Gastroesophageal sphincter (tissue), 4 donors: ENCODE measurements at regions not wholly inside any gene's neighbourhood (a gene's known extent, or its start where the extent isn't known, plus 50 kb on each side); places are given as distances from the start of the nearest gene placed in this dataset.

Source experiments
- ATAC-seq: fragments of 150-250 bp; one replicate; pipeline ENCODE4 v1.9.1; 2016; ENCODE audit warnings: mild to moderate bottlenecking, moderate library complexity
- H3K27ac ChIP-seq, 4 donors: fragments of 200-600 bp; sonication (generic) in 3 of 4; 1 replicate in 3 of 4; 2 replicates in 1 of 4; pipeline ENCODE4 v1.5.1; 2016 to 2019
- H3K27me3 ChIP-seq: fragments of 200-600 bp; sonication (generic); one replicate; pipeline ENCODE4 v1.5.1; 2019
- H3K36me3 ChIP-seq, 2 donors: fragments of 200-600 bp; sonication (generic); one replicate each; pipeline ENCODE4 v1.5.1; 2019; ENCODE audit warnings: control low read depth in 1 of 2
- H3K4me1 ChIP-seq, 3 donors: fragments of 200-600 bp; sonication (generic); 1 replicate in 2 of 3; 2 replicates in 1 of 3; pipeline ENCODE4 v1.5.1; 2016 to 2019; ENCODE audit warnings: control low read depth in 2 of 3
- H3K4me3 ChIP-seq, 2 donors: fragments of 200-600 bp; sonication (generic); one replicate each; pipeline ENCODE4 v1.5.1; 2019; ENCODE audit warnings: mild to moderate bottlenecking in 1 of 2, moderate library complexity in 1 of 2
- H3K9me3 ChIP-seq, 3 donors: fragments of 200-600 bp; sonication (generic); one replicate each; pipeline ENCODE4 v1.5.1; 2017 to 2019; ENCODE audit warnings: control low read depth in 2 of 3
- CTCF ChIP-seq, 4 experiments: fragments of 200-600 bp in 2 of 4; fragments of 450-650 bp in 2 of 4; sonication (generic) in 1 of 4; IDR thresholded peaks; one replicate each; pipeline ENCODE4 v1.5.1; 2017 to 2019; ENCODE audit warnings: antibody characterized with exemption in 4 of 4, mild to moderate bottlenecking in 2 of 4, moderate library complexity in 2 of 4
- EP300 ChIP-seq: sonication (generic); formaldehyde crosslinking; IDR thresholded peaks from one replicate; pipeline ENCODE4 v1.6.1; 2017; ENCODE audit warnings: antibody characterized with exemption, mild to moderate bottlenecking
- POLR2A ChIP-seq, 2 donors: fragments of 450-650 bp; IDR thresholded peaks; one replicate each; pipeline ENCODE4 v1.6.1; 2017; ENCODE audit warnings: antibody characterized with exemption in 2 of 2, mild to moderate bottlenecking in 2 of 2, moderate library complexity in 1 of 2
- POLR2AphosphoS5 ChIP-seq: sonication (generic); formaldehyde crosslinking; IDR thresholded peaks from one replicate; pipeline ENCODE4 v1.6.1; 2017; ENCODE audit warnings: antibody characterized with exemption
- WGBS, 2 donors: methylation state at CpG; one replicate each; pipeline ENCODE4 v1.1.5; 2018; ENCODE audit warnings: low coverage in 1 of 2; 5-methylcytosine and 5-hydroxymethylcytosine counted together

DNA sequence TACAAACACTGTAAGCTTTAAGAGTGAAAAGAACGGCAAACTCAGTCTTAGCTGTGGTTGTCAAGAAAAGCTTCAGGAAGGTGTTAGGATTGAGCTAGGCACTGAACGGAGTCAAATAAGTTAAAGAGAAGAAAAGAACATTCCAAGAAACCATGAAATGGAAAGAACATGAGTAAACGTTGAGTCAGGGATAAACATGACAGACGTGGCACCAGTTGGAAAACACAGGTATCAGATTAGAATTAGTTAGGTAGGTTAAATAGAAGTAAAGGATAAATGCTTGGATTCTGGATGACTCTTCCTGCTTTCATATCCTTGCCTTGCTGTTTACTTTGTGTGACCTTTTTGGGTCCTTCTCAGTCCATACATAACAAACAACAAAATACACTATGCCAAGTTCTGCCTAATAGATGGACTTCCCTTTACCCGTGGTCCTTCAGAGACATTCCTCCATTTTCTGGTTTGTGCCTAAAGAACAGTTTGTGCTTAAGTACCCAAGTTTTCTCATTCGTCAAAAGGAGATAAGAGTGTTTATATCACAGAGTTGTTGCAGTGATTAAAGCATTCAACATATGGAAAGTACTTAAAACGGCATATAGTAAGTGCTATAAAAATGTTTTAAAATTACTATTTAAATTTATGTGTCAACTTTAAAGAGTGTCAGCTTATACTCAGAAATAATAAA, 446.9 kb downstream of the TMA16 start:
- Histone ChIP-seq H3K27ac (no peak overlapping the region), H3K4me3 (no peak overlapping the region), H3K9me3 (peaks cover 0 to 8% (median 0%) of the 10 kb centered on the region in 3 donors), H3K36me3 (no peaks in the 10 kb centered on the region), H3K4me1 (no peaks in the 10 kb centered on the region), H3K27me3 (no peaks in the 10 kb centered on the region)
- no peak for ATAC-seq
- 27 to 44% methylated on average over 7 of the region's 7 CpGs for WGBS, 2 donors
- no peak for TF ChIP-seq POLR2A (IDR thresholded peaks at IDR 0.05)
- TF ChIP-seq CTCF (IDR thresholded peaks at IDR 0.05): no peak
- TF ChIP-seq EP300: no peak
- no peak for TF ChIP-seq POLR2AphosphoS5

DNA sequence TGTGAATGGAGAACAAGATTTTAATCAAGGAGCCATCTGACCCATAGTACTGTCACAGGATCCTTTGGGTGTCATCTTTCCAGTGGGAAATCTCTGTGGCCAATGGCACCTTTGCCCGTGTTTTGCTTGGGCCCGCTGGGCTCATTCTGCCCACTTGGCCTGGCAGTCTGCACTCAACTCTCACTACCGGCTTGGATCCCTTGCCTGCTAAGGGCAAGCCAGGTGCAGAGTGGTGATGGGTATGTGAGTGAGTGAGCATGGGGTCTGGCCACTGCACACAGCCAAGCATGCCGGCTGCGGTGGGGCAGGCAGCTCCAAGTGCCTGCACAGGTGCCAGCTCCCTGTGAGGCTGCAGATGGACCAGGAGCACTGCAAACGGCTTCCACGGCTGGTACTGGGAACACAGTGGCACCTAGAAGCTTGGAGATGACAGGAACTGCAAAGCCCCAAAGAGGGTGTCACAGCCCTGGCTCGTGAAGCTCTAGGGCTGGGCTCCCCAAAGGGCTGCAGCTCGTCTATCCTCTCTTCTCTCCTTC, 454.5 kb downstream of the TMA16 start:
- H3K27ac ChIP-seq: no peak overlapping the region
- TF ChIP-seq POLR2AphosphoS5: no peak
- TF ChIP-seq CTCF (IDR thresholded peaks at IDR 0.05): no peak
- TF ChIP-seq EP300: no peak
- TF ChIP-seq POLR2A (IDR thresholded peaks at IDR 0.05): no peak
- no CpG with 5 or more reads among the region's 9 CpGs for WGBS, 2 donors
- no peaks in the 10 kb centered on the region for H3K27me3 ChIP-seq
- ATAC-seq: no peak
- H3K9me3 ChIP-seq: no peaks in the 10 kb centered on the region
- H3K4me1 ChIP-seq: no peaks in the 10 kb centered on the region
- no peak overlapping the region for H3K4me3 ChIP-seq
- H3K36me3 ChIP-seq: no peaks in the 10 kb centered on the region

DNA sequence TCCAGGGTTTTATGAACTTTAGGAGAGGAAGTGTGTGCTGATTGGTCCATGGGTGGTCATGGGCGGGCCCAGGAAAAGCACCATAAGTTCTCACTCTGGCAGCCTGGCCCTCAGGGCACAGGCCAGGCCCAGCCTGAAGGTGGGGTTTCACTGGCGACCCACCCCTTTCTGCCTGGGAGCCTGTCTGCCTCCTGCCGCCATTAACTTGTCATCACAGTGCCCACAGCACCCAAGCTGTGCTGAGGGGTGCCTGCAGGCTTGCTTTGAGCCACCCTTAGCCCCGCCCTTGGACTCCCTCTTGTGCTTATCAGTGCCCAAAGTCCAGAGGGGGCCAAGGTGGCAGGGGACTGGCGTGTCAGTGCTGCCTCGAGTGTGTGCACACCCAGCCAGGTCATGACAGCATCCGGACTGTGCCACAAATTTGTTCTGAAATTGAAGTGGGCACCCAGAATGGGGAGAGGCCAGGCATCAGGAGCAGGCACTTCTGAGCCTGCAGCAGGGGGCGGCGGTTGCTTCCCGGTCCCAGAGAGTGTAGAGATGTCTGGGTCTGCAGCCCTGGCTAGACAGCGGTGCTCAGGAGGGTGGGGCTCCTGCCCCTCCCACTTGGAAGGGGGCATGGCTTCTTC, 455.6 kb downstream of the TMA16 start:
- ATAC-seq: no peak
- TF ChIP-seq POLR2A (IDR thresholded peaks at IDR 0.05): no peak
- no peak for TF ChIP-seq EP300
- TF ChIP-seq CTCF (IDR thresholded peaks at IDR 0.05): no peak
- TF ChIP-seq POLR2AphosphoS5: no peak
- H3K36me3 ChIP-seq: no peaks in the 10 kb centered on the region
- H3K4me1 ChIP-seq: no peaks in the 10 kb centered on the region
- WGBS, 2 donors: 83% methylated on average over 2 of the region's 11 CpGs; no CpG with 5 or more reads in 1 of the 2 donors
- no peak overlapping the region for H3K27ac ChIP-seq
- H3K9me3 ChIP-seq: no peaks in the 10 kb centered on the region
- no peak overlapping the region for H3K4me3 ChIP-seq
- no peaks in the 10 kb centered on the region for H3K27me3 ChIP-seq

DNA sequence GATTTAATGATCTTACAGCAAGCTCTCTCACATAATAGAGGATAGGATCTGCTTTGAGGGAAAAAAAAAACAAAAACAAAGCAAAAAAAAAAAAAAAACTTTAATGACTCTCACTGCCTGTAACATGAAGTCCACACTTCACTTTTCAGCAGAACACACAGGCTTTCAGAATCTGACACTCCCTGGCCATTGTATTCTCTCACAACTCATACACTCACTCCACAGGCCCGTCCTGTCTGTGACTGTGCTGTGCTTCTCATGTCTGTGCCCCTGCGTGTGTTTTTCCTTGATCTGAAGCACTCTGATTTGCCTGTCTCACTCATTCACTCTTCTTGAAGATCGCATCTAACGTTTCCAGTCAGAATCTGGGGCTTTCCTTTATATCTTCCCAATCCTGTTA, 460.8 kb downstream of the TMA16 start:
- Histone ChIP-seq H3K36me3 (no peaks in the 10 kb centered on the region), H3K4me1 (no peaks in the 10 kb centered on the region), H3K4me3 (no peak overlapping the region), H3K9me3 (no peaks in the 10 kb centered on the region), H3K27ac (no peak overlapping the region), H3K27me3 (no peaks in the 10 kb centered on the region)
- TF ChIP-seq EP300 (no peak), POLR2AphosphoS5 (no peak), POLR2A (IDR thresholded peaks at IDR 0.05) (no peak), CTCF (IDR thresholded peaks at IDR 0.05) (no peak)
- WGBS, 2 donors: 79% methylated on average over 4 of the region's 4 CpGs
- ATAC-seq: no peak

- Histone ChIP-seq H3K4me3 (no peak overlapping the region), H3K9me3 (no peaks in the 10 kb centered on the region), H3K27me3 (no peaks in the 10 kb centered on the region), H3K27ac (no peak overlapping the region), H3K36me3 (no peaks in the 10 kb centered on the region), H3K4me1 (no peaks in the 10 kb centered on the region)
- no peak for ATAC-seq
- TF ChIP-seq EP300: no peak
- TF ChIP-seq POLR2AphosphoS5: no peak
- no peak for TF ChIP-seq POLR2A (IDR thresholded peaks at IDR 0.05)
- TF ChIP-seq CTCF (IDR thresholded peaks at IDR 0.05): no peak
- WGBS, 2 donors: 52 to 57% methylated on average over 2 of the region's 2 CpGs
Measured at GRCh38 chr4:163958751-163959150, 464.3 kb downstream of the TMA16 start.
